NCI-H69 (cell line): ENCODE measurements at regions not wholly inside any gene's neighbourhood (a gene's known extent, or its start where the extent isn't known, plus 50 kb on each side); places are given as distances from the start of the nearest gene placed in this dataset.
"Not testable (repeated sequence)": the region's sequence is repeated elsewhere in the genome, so short reads cannot be mapped to it uniquely, and the experiment has no call there.

Source experiments
- DNase-seq: peaks from one replicate; lab custom pipeline; 2025; lab: John Stamatoyannopoulos, UW

DNA sequence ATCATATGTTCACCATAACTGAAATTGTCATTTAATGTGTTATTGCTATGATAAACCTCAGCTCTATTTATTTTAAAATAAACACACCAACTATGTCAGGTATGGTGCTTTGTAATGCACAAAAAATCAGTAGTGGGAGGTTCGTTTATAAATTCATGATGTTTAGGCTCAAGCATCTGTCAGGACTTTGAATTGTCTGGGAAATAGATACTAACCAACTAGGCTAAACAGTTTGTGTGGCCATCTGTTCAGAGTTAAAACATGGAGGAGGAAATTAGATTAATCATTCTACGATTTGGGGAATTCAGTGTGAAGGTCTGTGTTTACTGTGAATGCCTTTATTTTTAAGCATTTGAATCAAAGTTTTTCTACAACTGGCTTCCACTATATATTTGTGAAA is 212.6 kb upstream of the FZD8 start:
- DNase-seq, result peak; percentile 33

- DNase-seq, result no peak
Observed at GRCh38 chr10:35852721-35853120, 210.6 kb upstream of the FZD8 start.

DNA sequence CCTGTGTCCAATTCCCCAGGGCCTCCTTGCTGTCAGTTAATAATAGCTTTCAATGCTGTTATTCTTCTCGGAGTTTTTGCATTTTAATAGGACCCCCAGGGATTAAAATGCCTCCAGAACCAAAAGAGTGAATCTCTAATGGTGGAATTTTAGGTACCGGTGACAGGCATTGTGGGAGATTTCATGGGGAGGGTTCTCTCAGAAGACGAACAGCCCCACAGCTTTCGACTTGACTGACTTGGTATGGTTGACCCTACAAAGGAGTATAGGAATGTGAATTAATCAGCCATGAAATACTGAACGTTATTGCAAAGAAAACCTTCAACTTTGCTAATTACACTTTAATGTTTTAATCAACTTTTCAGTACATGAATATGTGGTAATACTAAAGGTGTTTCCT is 206.3 kb upstream of the FZD8 start:
- DNase-seq, result peak; percentile 32

DNA sequence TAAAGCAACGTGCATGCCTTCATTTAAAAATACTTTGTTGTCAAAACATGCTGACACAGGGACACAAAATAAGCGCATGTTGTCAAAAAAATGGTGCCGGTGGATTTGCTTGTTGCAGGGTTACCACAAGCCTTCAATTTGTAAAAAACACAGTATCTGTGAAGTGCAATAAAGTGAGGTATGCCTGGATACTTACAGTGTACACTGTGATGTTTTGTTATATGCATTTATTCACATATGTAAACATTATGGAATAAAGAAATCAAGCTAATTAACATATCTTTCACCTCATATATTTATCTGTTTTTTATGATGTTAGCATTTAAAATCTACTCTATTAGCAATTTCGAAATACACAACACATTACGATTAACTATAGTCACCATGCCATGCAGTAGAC is 202.6 kb upstream of the FZD8 start:
- DNase-seq, result no peak

DNA sequence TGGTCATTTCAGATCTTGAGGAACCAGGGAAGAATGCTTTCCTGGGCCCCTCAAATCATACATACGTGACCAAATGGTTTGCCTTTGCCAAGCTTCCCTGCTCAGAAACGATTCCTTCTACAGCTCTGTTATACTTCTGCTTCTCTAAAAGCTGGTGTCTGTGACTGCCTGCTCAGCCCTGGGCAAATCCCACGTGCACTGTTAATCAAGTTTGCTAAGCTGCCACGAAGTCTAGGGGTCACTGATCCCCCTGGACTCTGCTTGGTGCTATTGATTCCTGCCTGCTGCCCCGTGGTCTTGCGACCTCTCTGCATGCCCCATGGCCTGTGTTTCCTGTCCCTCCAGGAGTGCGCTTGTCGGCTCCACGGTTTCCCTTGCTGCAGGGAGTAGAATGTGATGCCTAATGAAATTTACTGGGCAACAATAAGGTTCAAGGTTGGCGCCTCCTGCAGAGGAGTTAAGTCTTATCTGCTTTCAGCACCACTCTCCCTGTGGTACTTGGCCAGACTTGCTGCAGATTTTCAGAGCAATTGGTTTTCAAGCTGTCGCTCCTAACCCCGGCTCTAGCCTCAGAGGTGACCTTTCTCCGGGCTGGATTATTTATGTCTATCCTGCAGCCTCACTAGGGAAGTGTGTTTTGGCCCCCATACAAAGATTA is 201.6 kb upstream of the FZD8 start:
- DNase-seq, result no peak

DNA sequence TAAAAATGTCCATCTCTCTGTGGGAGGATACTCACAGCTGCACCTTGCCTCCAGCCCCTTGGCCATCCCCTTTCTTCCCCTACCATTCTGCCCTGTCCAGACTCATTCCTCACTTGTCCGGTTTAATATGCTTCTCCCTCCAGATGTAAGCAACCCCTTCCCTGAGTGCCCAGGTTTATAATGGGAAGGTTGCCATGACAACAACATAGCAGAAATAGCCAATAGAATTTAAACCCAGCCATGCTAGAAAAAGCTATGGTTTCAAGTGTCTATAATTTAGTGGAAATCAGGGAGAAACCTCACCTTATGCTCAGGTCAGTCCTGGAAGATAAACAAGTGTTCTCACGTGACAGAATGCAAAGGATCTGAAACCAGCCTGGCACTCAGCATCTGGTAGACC is 196.0 kb upstream of the FZD8 start:
- peak; percentile 12 for DNase-seq

DNA sequence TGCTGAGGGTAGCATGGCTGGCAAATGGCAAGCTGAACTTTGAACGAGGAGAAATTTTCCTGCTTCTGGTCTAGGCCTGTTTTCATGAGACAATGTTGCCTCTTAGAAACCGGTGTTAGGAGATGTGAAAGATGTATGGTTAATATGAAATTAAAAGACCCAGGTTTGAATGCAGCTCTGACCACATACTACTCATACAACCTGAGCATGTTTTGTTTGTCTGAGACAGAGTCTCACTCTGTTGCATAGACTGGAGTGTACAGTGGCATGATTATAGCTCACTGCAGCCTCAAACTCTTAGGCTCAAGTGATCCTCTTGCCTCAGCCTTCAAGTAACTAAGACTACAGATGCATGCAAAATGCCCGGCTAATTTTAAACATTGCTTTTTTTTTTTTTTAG is 193.4 kb upstream of the FZD8 start:
- no peak for DNase-seq

GRCh38 chr10:35834877-35835494 is 192.9 kb upstream of the FZD8 start:
- no peak for DNase-seq

DNA sequence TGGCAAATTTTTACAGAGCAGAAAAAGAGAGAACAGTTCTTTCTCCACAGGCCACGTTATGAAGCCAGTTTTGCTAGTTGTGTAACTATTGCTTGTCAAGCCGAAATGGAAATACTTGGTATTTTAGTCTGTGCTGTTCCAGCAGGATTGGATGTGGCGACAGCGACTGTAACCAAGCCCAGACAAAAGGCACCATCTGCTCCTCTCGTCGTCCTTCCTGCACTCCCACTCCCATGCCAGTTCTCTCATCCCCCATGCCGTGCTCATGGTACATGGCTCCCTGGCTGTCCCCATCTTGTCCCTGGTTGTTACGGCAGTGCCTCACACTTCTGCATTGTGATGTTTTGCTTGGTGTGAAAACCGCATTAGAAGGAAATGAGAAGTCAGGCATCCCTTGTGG is 185.7 kb upstream of the FZD8 start:
- DNase-seq, result peak; percentile 57

DNA sequence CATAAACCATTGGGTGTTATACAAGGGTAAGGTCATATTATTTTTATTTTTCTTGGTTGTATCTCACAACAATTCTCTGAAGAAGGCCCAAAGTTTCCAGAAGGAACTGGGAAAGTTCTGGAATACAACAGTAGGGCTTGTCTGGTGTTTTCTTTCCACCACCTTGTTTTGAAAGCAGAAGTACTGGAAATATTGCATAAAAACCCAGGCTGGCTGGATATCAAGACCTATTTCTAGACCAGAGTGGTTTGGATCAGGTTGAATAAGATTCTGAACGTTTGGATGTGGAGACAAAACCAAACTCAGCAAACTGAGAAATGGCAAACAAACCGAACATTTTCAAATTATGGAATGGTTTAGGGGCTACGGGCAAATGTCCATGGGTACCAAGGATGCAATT is 182.6 kb upstream of the FZD8 start:
- no peak for DNase-seq

- peak; percentile 90 for DNase-seq
Observed at GRCh38 chr10:35822316-35822715, 180.2 kb upstream of the FZD8 start.

- DNase-seq, result peak; percentile 65
Observed at GRCh38 chr10:35821339-35821911, 179.3 kb upstream of the FZD8 start.

- no peak for DNase-seq
Observed at GRCh38 chr10:35819736-35820135, 177.6 kb upstream of the FZD8 start.

DNA sequence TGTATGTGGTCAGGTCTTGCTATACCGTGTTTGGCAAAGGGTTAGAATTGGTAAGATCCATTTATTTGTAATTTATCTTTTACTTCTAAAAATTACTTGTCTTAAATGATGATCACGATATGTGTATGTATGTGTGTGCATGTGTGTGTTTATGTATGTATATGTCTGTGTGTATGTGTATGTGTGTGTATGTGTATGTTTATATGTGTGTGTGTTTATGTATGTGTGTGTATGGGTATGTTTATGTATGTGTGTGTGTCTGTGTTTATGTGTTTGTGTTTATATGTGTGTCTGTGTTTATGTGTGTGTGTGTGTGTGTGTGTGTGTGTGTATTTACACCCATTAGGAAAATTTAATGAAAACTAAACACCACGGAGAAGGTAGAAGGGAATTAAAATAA is 176.9 kb upstream of the FZD8 start:
- DNase-seq, result no peak

- DNase-seq, result not testable (repeated sequence)
Observed at GRCh38 chr10:35817109-35817508, 175.0 kb upstream of the FZD8 start.

- peak; percentile 74 for DNase-seq
Observed at GRCh38 chr10:35813219-35813618, 171.1 kb upstream of the FZD8 start.

GRCh38 chr10:35808344-35808743 is 166.2 kb upstream of the FZD8 start:
- DNase-seq, result no peak

- no peak for DNase-seq
Observed at GRCh38 chr10:35803046-35803445, 160.9 kb upstream of the FZD8 start.

DNA sequence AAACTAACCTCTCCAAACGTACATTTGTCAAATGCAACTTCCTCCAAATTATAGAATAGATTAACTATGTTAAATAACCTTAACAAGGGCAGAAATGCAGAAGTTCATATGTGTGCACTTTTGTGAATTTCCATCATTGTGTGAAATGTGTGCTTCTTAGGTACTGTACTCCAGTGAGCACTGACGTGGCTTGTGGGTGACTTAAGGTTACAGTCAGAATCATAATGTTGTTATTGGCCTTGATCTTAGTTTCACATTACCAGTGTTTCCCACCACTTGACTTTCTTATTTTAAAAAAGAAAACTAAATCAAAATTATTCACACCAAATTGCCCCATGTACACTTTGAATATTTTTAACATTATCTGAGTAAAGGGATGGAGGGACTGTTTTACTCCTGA is 155.1 kb upstream of the FZD8 start:
- DNase-seq, result no peak

GRCh38 chr10:35795131-35795824 is 153.2 kb upstream of the FZD8 start:
- peak; percentile 83 for DNase-seq

DNA sequence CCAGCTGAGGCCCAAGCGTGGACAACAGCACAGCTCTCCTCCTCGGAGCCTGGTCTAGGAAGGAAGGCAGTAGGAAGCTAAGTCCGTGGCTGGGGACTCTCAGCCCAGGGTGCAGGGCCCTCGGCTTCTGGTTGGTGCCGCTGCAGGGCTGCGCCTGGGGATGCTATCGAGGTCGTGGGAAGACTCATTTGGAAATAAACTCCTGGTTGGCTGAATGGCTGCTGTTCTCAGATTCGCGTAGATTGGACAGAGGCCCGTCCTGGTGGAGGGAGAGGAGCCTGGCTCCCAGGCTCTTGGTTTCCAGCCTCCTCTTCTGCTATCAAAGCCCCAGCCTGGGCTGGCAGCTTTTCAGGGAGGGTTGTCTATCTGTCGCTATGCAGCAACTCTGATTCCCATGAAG is 152.6 kb upstream of the FZD8 start:
- DNase-seq, result no peak

DNA sequence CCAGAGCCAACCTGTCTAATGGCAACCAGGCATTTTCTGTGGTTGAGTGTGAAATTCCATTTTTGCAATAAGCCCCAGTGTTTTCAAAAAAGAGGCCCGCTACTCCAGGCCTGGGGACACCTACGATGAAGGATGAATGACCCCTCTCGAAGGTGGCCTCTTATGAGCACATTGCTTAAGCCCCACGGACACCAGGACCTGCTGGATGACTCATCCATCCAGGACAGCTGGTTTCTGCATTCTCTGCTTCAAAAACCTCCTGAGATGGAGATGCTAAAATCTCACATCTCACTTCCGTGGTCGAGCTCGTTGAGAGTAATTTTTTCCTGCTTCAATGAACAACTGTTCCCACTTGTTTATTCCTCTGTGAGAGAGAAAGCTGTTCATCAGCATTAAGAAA is 150.2 kb upstream of the FZD8 start:
- DNase-seq, result no peak

DNA sequence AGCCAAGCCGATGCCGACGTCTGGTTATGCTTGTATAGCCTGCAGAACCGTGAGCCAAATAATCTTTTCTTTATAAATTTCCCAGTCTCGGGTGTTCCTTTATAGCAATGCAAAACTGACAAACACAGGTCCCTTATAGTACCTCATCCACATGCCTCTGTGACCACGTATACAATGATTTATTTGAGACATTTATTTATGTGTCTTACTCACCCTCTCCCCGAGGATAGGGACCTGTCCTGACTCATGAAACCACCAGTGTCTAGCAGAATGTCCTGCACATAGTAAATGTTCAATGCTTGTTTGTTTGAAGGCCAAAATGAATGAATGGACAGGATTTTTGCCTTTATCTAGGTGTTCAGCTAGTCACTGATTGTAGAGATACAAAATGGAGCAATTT is 147.9 kb upstream of the FZD8 start:
- DNase-seq, result no peak
